SJCRH30 (cell line): ENCODE measurements at regions not wholly inside any gene's neighbourhood (a gene's known extent, or its start where the extent isn't known, plus 50 kb on each side); places are given as distances from the start of the nearest gene placed in this dataset.
"Not testable (repeated sequence)": the region's sequence is repeated elsewhere in the genome, so short reads cannot be mapped to it uniquely, and the experiment has no call there.

Experiments used
- DNase-seq, 2 experiments: peaks; one replicate each; pipeline ENCODE4 v3.0.0-alpha.2; 2015 to 2020
- H3K27ac ChIP-seq: fragments of 250-450 bp; sonication (Bioruptor Pico); 2 replicates; pipeline ENCODE4 v1.5.1; 2020; ENCODE audit warnings: mild to moderate bottlenecking, moderate library complexity
- H3K27me3 ChIP-seq: fragments of 250-450 bp; sonication (Bioruptor Pico); 2 replicates; pipeline ENCODE4 v1.5.1; 2020; ENCODE audit warnings: mild to moderate bottlenecking, moderate library complexity
- H3K36me3 ChIP-seq: fragments of 250-450 bp; sonication (Bioruptor Pico); 2 replicates; pipeline ENCODE4 v1.5.1; 2020; ENCODE audit warnings: mild to moderate bottlenecking, moderate library complexity
- H3K4me1 ChIP-seq: fragments of 250-450 bp; sonication (Bioruptor Pico); 2 replicates; pipeline ENCODE4 v1.5.1; 2020; ENCODE audit warnings: mild to moderate bottlenecking, moderate library complexity
- H3K4me3 ChIP-seq: fragments of 250-450 bp; sonication (Bioruptor Pico); 2 replicates; pipeline ENCODE4 v1.5.1; 2020; ENCODE audit warnings: mild to moderate bottlenecking, moderate library complexity
- H3K9me3 ChIP-seq: fragments of 250-450 bp; sonication (Bioruptor Pico); replicated peaks from 2 replicates; pipeline ENCODE4 v1.5.1; 2020; ENCODE audit warnings: mild to moderate bottlenecking, moderate library complexity

GRCh38 chr4:179626687-179627086, 2184.4 kb upstream of the AGA start:
- Histone ChIP-seq H3K27ac (no peak overlapping the region), H3K4me3 (no peak overlapping the region), H3K27me3 (no peaks in the 10 kb centered on the region), H3K36me3 (no peaks in the 10 kb centered on the region), H3K4me1 (peaks cover 8% of the 10 kb centered on the region), H3K9me3 (no peaks in the 10 kb centered on the region)
- DNase-seq: peak; percentile 1 to 19

GRCh38 chr4:179631321-179631720, 2189.1 kb upstream of the AGA start:
- no peak overlapping the region for H3K4me3 ChIP-seq
- no peaks in the 10 kb centered on the region for H3K27me3 ChIP-seq
- H3K9me3 ChIP-seq: no peaks in the 10 kb centered on the region
- no peaks in the 10 kb centered on the region for H3K4me1 ChIP-seq
- no peaks in the 10 kb centered on the region for H3K36me3 ChIP-seq
- no peak overlapping the region for H3K27ac ChIP-seq
- no peak for DNase-seq

- Histone ChIP-seq H3K36me3 (no peaks in the 10 kb centered on the region), H3K9me3 (no peaks in the 10 kb centered on the region), H3K4me3 (no peak overlapping the region), H3K4me1 (no peaks in the 10 kb centered on the region), H3K27me3 (no peaks in the 10 kb centered on the region), H3K27ac (no peak overlapping the region)
- no peak for DNase-seq
These were observed 2192.6 kb upstream of the AGA start for GRCh38 chr4:179634862-179635261.

DNA sequence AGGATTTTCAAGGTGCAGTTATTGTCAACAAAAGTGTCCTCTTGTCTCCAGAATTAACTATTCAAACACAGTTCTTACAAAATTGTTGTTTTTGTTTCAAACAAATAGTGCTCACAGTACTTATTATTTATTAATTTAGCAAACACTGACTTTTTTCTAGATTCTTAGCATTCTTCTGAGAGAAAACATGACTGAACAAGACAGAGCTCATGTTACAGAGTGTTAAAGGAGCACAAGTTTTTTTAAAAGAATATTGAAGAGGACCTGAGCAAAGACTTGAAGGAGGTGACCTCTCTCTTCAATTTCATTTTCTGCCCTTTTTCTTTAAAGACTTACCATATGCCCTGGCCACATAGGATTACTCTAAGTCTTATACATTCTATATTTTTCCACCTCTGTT, 2220.3 kb upstream of the AGA start:
- H3K9me3 ChIP-seq: no peaks in the 10 kb centered on the region
- H3K36me3 ChIP-seq: no peaks in the 10 kb centered on the region
- no peaks in the 10 kb centered on the region for H3K4me1 ChIP-seq
- DNase-seq: no peak
- H3K4me3 ChIP-seq: no peak overlapping the region
- no peak overlapping the region for H3K27ac ChIP-seq
- no peaks in the 10 kb centered on the region for H3K27me3 ChIP-seq

DNA sequence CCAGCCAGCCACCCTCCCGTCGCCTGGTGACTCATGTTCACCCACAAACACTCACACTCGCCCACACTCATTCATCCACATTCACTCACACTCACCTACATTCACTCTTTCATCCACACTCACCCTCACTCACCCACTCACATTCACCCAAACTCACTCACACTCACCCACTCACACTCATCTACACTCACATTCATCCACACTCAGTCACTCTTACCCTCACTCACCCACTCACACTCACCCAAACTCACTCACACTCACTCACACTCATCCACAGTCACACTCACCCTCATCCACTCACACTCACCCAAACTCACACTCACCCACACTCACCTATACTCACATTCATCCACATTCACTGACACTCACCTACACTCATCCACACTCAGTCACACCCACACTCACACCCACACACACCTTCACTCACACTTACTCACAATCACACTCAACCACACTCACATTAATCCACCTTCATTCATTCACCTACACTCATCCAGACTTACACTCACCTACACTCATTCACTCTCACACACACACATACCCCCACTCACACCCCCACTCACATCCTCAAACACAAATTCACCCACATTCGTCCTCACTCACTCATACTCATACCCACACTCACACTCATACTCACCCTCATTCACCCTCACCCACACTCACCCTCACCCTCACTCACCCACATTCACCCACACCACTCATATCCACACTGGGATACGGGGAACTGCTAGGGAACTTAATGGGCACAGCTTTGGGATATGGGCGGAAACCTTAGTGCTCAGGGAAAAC, 2221.6 kb upstream of the AGA start:
- no peaks in the 10 kb centered on the region for H3K36me3 ChIP-seq
- no peaks in the 10 kb centered on the region for H3K9me3 ChIP-seq
- H3K4me1 ChIP-seq: no peaks in the 10 kb centered on the region
- no peak overlapping the region for H3K27ac ChIP-seq
- no peak for DNase-seq
- no peaks in the 10 kb centered on the region for H3K27me3 ChIP-seq
- no peak overlapping the region for H3K4me3 ChIP-seq

DNA sequence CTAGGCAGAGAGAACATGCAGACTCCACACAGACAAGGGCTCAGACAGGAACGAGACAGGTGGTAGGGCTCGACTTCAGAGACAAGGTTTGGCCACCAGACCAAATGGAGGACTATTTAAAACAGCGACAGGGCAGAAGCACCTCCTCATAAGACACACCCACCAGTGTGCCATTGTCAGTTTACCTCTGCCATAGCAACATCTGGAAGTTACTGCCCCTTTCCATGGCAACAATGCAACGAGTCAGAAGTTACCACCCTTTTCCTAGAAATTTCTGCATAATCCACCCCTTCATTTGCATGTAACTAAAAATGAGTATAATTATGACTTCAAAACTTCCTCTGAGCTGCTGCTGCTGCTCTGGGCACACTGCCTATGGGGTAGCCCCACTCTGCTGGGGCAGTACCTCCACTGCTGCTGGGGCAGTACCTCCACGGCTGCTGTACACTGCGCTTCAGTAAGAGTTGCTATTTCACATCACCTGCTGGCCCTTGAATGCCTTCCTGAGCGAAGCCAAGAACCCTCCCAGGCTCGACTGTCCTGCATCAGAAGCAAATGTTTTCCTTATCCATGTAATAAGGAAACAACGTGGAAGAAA, 2222.3 kb upstream of the AGA start:
- Histone ChIP-seq H3K9me3 (no peaks in the 10 kb centered on the region), H3K4me3 (no peak overlapping the region), H3K27ac (no peak overlapping the region), H3K36me3 (no peaks in the 10 kb centered on the region), H3K4me1 (no peaks in the 10 kb centered on the region), H3K27me3 (no peaks in the 10 kb centered on the region)
- no peak for DNase-seq

GRCh38 chr4:179666226-179666625, 2224.0 kb upstream of the AGA start:
- Histone ChIP-seq H3K36me3 (no peaks in the 10 kb centered on the region), H3K4me3 (no peak overlapping the region), H3K9me3 (no peaks in the 10 kb centered on the region), H3K4me1 (no peaks in the 10 kb centered on the region), H3K27ac (no peak overlapping the region), H3K27me3 (no peaks in the 10 kb centered on the region)
- DNase-seq: no peak

GRCh38 chr4:179671609-179672008, 2229.4 kb upstream of the AGA start:
- Histone ChIP-seq H3K4me3 (no peak overlapping the region), H3K27ac (no peak overlapping the region), H3K27me3 (no peaks in the 10 kb centered on the region), H3K4me1 (no peaks in the 10 kb centered on the region), H3K9me3 (no peaks in the 10 kb centered on the region), H3K36me3 (no peaks in the 10 kb centered on the region)
- DNase-seq: no peak

- H3K27ac ChIP-seq: no peak overlapping the region
- no peaks in the 10 kb centered on the region for H3K4me1 ChIP-seq
- no peaks in the 10 kb centered on the region for H3K36me3 ChIP-seq
- H3K9me3 ChIP-seq: no peaks in the 10 kb centered on the region
- no peak for DNase-seq
- H3K4me3 ChIP-seq: no peak overlapping the region
- H3K27me3 ChIP-seq: no peaks in the 10 kb centered on the region
These were observed 2236.0 kb upstream of the AGA start for GRCh38 chr4:179678093-179678814.

GRCh38 chr4:179683661-179684060, 2241.4 kb upstream of the AGA start:
- not testable (repeated sequence) for H3K27ac ChIP-seq, H3K27me3 ChIP-seq, H3K9me3 ChIP-seq, H3K4me3 ChIP-seq, H3K36me3 ChIP-seq, H3K4me1 ChIP-seq, DNase-seq

DNA sequence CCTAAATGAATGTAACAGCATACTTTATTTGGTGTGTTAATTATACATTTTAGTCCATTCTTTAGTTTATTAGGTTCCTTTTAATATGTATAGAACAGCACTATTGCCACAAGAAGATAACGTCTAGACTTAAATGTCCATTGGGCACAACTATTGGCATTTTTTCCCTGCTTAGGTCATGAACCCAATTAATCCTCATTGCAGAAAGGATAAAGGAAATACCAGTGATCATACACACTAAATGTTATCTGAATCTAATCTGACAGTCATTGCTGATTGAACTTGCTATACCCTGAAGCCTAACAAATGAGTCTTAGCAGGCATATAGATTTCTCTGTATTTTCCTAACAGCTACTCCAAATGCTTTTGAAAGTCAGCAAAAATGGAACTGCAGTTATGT, 2250.0 kb upstream of the AGA start:
- no peak for DNase-seq
- Histone ChIP-seq H3K9me3 (no peaks in the 10 kb centered on the region), H3K4me3 (no peak overlapping the region), H3K4me1 (no peaks in the 10 kb centered on the region), H3K27me3 (no peaks in the 10 kb centered on the region), H3K27ac (no peak overlapping the region), H3K36me3 (no peaks in the 10 kb centered on the region)

GRCh38 chr4:179695175-179695574, 2252.9 kb upstream of the AGA start:
- DNase-seq: no peak
- Histone ChIP-seq H3K27me3 (no peaks in the 10 kb centered on the region), H3K4me1 (no peaks in the 10 kb centered on the region), H3K4me3 (no peak overlapping the region), H3K9me3 (no peaks in the 10 kb centered on the region), H3K27ac (no peak overlapping the region), H3K36me3 (no peaks in the 10 kb centered on the region)

DNA sequence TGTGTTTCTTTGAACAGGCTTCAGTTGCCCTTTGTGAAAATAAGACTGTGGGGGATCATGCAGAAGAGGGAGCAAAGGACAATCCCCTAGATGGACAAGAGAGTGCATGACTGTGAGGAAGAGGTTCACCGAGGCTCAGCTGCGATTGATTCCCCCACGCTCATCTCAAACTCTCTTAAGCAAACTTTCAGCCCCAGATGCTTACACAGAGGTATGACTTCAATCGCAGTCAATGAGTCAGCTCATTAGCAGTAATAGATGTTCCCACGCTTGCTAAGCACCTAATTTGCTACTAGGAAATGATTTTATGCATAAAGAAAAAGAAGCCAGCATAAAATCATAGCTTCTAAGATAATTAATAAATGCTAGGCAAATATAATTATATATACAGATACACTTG, 2256.1 kb upstream of the AGA start:
- Histone ChIP-seq H3K4me3 (no peak overlapping the region), H3K4me1 (no peaks in the 10 kb centered on the region), H3K9me3 (no peaks in the 10 kb centered on the region), H3K27me3 (no peaks in the 10 kb centered on the region), H3K36me3 (no peaks in the 10 kb centered on the region), H3K27ac (no peak overlapping the region)
- DNase-seq: no peak

GRCh38 chr4:179709961-179710624, 2267.9 kb upstream of the AGA start:
- H3K4me1 ChIP-seq: no peaks in the 10 kb centered on the region

More at GRCh38 chr4:179709961-179710624, 2267.9 kb upstream of the AGA start:
- no peak for DNase-seq
- H3K36me3 ChIP-seq: no peaks in the 10 kb centered on the region
- no peak overlapping the region for H3K27ac ChIP-seq
- H3K27me3 ChIP-seq: no peaks in the 10 kb centered on the region
- no peaks in the 10 kb centered on the region for H3K9me3 ChIP-seq
- H3K4me3 ChIP-seq: no peak overlapping the region
